Ecto neural progenitor cell (in vitro differentiated cells): ENCODE measurements at regions not wholly inside any gene's neighbourhood (a gene's known extent, or its start where the extent isn't known, plus 50 kb on each side); places are given as distances from the start of the nearest gene placed in this dataset.

Source experiments
- DNase-seq: peaks from one replicate; pipeline ENCODE4 v3.0.0-alpha.2; 2018; ENCODE audit warnings: low spot score

DNA sequence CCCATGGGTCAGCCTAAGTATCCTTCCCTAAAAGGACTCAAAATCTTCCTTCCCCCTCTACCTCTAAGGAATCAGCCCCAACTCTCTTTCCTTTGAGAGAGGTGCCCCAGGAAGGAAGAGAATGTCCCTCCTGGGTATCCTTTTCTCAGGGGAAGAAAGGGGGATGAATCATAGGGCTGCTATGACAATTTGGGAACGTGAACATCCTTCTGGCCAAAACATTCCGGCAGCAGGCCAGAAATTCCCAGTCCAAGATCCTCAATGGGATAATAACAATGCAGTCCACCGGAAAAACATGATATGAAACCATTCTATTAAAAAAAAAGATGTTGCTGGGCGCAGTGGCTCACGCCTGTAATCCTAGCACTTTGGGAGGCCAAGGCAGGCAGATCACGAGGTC lies 50.8 kb upstream of the CACNA2D3 start:
- no peak for DNase-seq

DNA sequence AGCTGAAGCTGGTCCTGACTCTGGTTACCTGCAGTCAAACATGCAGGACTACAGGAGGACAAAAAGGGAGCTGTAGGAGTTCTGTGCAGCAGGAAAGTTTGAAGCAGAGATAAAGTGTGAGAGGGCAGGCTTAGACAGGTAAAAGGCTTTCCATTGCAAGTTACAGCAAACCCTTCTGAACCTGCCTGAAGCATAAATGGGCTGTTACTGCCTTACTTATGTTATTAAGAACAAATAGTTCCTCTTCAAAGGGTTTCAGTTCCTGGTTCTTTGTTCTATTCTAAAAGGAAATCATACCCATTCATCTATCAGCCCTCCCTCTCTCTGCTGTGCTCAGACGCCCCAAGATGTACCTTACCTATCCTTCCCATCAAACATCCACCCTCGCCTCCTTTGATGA lies 52.4 kb upstream of the CACNA2D3 start:
- DNase-seq: no peak

DNA sequence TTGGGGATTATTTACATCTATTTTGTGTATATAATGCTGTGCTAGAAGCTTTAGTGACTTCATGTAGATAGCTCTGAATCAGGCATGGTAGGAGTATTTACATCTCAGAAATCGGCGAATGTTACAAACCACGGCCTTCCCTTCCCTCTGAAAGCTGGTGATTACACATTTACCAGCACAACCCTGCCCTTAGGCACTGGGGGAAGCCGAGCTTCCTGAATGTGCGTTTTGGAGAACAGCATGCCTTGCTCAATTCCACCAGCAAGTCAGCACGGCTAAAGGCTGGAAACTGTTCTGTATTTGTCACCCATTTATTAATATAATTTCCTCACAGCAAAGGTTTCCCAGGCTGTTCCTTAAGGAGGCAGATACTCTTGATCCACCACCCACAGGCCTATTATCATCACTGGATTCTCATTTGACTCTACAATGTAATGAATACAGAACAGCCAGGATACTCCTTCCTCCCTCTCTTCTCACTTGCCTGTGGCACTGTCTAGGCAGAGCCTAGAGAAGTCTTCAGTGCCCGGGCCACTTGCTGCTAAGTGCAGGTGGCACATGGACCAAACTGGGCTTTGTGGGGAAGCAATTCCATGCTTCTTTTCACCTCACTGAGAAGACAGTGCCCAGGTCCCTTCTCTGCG lies 55.2 kb upstream of the CACNA2D3 start:
- no peak for DNase-seq

GRCh38 chr3:54066253-54066652 lies 56.1 kb upstream of the CACNA2D3 start:
- no peak for DNase-seq

- DNase-seq: no peak
These were observed 56.8 kb upstream of the CACNA2D3 start for GRCh38 chr3:54065586-54065985.

DNA sequence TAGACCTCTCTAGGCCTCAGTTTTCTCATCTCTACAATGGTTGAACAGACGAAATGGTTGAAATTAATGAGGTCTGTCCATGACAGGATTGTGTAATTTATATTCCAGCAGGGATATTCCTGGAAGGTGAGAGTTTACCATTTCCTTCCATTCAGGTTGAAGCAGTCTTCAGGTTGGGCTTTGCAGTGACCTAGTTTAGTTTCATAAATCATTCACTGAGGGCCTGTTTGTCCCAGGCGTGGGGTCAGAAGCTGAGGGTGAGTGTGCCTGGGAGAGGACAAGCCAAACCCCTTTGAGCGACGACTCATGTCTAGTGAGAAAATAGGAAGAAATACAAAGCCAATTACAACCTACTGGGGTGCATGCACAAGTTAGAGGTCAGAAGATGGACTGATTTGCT lies 57.2 kb upstream of the CACNA2D3 start:
- DNase-seq: no peak

- no peak for DNase-seq
These were observed 57.9 kb upstream of the CACNA2D3 start for GRCh38 chr3:54064486-54064885.

GRCh38 chr3:54062546-54062945 lies 59.8 kb upstream of the CACNA2D3 start:
- DNase-seq: no peak

DNA sequence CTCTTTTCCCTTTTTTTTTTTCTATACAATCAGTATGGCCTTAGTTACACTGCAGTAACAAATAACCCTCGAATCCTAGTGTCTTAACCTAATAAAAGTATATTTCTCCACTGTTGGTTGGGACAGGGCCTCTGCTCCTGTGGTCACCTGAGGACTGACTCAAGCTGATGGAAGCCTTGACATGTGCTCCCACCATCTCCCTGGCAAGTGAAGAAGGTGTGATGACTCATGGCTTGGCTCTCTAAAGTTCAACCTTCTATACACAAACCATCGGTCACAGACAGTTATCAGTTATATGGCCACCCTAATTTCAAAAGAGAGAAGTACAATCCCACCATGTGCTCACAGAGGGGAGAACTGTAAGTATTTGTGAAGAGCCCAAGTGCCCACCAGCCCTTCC lies 65.8 kb upstream of the CACNA2D3 start:
- no peak for DNase-seq

- DNase-seq: no peak
These were observed 68.5 kb upstream of the CACNA2D3 start for GRCh38 chr3:54053882-54054281.

DNA sequence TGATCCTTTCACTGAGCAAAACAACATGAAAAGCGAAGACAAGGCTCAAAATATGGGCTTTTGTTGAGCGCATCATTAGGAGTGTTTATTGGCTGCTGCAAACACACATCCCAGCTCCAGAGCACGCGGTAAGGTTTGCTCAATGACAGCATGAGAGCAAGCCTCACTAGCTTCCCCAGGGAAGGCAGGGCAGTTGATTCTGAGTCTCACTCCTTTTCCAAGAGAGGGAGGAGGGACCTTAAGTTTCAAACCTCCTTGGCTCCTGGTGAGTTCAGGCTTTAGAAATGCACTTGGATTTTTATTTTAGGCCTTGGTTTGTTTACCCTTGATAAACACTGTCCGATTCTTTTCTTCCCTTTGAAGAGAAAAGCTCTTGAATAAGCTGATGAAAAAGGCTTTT lies 69.1 kb upstream of the CACNA2D3 start:
- no peak for DNase-seq

GRCh38 chr3:54047568-54047967 lies 74.8 kb upstream of the CACNA2D3 start:
- no peak for DNase-seq

GRCh38 chr3:54046641-54047214 lies 75.6 kb upstream of the CACNA2D3 start:
- no peak for DNase-seq

DNA sequence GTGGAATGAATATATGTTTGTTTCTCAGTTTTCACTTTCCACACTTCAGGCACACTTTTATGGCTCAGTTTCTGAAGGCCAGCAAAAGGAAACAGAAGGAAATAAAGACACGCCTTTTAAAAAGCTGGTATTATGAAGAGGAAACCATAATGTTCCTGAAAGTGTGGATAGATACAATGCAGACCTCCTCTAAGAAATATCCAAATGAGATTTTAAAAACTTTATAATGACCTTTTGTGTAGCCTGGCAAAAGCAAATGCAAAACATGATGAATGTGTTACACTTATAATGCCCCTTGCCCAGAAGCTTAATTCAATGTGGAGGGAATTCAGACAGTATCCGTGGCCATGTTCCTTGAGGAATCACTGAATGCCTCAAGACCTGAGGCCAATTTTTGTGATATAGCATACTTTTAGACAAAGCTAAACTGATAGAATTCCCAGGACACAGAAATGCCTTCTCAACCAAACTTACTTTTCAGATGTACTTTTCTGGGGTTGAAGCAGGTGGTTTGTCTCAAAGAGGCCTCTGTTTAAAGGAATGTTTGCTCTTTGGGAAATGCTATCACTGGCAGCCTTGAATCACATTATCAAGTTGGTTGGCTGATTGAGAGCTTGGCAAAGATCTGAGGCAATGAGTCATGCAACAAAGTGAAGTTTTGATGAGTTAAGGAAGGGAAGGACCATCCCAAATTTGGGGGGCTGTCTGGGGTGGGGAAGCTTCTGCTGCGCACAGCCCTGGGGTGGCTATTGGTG lies 77.1 kb upstream of the CACNA2D3 start:
- DNase-seq: no peak

DNA sequence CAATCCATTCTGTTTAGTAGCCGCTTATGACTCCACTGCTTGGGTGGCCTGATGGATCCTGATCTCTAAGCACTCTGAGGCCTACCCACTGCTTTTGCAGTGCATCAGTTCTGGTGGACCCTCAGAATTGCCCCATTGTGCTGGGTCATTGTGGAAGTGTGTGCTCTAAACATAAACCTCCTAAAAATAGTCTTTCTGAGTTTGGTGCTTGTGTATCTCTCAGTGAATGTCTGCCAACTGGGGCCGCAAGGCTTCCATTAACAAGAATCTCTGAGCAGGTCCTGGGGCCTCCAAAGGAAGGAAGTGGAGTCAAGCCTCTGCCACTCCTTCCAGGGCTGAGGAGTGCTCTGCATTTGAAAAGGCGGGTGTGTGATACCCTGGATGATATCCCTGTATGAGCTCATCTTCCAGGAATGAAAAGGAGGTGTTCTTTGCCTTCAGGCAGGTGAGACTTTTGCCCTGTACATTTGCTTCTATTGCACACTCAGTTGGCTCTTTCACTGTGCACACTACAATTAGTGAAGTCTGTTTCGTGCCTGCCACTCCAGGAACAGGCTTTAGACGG lies 80.0 kb upstream of the CACNA2D3 start:
- no peak for DNase-seq

- no peak for DNase-seq
These were observed 81.9 kb upstream of the CACNA2D3 start for GRCh38 chr3:54040476-54040875.

DNA sequence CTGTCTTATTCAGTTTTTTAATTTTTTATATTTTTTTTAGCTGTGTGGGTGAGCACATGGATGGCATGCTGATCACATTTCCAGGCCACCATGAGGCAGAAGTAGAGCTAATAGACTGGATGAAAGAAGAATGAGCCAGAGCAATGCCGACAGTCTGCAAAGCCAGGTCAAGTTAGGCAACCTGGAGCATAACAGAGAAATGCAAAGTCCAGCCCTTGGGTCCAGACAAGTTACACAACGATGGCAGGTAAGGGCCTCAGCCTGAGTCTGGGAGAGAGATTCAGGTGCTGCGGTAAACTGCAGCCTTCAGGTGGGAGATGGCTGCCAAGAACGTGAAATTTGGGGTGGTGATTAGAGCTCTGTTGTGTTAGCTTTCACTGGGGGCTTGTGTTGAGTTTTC lies 84.0 kb upstream of the CACNA2D3 start:
- DNase-seq: no peak

- no peak for DNase-seq
These were observed 85.8 kb upstream of the CACNA2D3 start for GRCh38 chr3:54036543-54036942.

GRCh38 chr3:54034971-54035370 lies 87.4 kb upstream of the CACNA2D3 start:
- DNase-seq: no peak

- no peak for DNase-seq
These were observed 88.6 kb upstream of the CACNA2D3 start for GRCh38 chr3:54033761-54034160.

DNA sequence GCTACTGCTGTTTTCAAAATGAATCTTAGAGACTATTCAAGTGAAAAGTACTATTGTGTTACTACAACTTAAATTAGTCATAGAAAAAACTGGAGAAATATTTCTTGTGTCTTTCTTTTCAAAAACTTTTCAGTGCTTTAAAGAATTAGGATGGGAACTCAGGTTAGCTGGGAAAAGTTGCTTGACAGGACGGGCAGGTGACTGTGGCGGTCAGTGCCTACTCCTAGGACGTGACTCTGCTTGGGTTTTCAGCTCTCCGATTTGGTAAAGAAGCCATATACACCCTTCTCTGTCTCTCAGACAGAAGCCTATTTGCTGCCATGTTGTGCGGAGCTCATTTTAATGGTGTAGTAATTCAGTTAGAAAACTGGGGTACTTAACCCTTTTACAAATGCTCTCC lies 89.8 kb upstream of the CACNA2D3 start:
- DNase-seq: no peak

GRCh38 chr3:54028372-54028771 lies 94.0 kb upstream of the CACNA2D3 start:
- no peak for DNase-seq

DNA sequence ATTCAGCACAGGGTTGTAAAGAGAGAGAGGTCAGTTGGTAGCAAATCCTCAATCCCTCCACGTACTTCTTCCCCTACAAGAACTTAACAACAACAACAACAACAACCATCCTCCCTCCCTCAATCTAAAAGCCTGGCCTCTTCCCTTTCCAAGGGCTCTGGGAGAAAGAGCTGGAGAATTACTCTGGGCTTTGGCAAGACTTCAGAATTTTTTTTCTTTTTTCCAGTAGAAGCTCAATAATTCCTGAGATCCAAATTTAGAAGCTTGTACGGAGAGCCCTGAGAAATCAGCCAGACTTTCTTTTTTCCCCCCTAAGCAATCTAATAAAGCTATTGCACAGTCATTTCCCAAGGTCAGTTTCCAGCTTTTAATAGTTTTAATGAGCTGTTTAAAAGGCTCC lies 95.8 kb upstream of the CACNA2D3 start:
- no peak for DNase-seq
